Stimulated activated naive CD8-positive, alpha-beta T cell treated with anti-CD3 and anti-CD28 coated beads, Interleukin-15, Interleukin-2, amounts not matched to agents 100 U/mL and 50 U/mL, for 24 hours (primary cell): ENCODE measurements at regions not wholly inside any gene's neighbourhood (a gene's known extent, or its start where the extent isn't known, plus 50 kb on each side); places are given as distances from the start of the nearest gene placed in this dataset.
"Not testable (repeated sequence)": the region's sequence is repeated elsewhere in the genome, so short reads cannot be mapped to it uniquely, and the experiment has no call there.

Experiments used
- ATAC-seq: fragments of 150-1000 bp; cut with Tn5 transposase; one replicate; pipeline ENCODE4 v1.10.0; 2021
- DNase-seq: peaks from one replicate; pipeline ENCODE4 v3.0.0; 2021

DNA sequence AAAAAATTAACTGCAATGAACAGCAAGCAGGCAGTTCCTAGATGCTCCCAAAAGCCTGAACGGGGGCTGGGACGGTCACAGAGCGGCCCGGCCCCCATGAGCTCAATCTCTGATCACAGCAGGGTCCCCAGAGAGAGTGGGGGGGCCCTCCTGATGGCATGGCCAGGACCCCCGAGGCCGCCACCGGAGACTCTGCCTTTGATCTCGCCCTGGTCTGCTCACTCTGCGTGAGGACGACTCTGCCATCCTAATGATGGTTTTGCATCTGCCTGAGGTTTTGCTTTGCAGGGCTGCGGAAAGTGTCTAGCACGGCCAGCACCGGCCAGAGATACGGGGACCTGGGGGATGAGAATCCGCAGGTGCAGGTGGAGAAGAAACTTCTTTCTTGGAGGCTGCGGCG is 103.8 kb downstream of the SHOX start:
- DNase-seq: no peak

DNA sequence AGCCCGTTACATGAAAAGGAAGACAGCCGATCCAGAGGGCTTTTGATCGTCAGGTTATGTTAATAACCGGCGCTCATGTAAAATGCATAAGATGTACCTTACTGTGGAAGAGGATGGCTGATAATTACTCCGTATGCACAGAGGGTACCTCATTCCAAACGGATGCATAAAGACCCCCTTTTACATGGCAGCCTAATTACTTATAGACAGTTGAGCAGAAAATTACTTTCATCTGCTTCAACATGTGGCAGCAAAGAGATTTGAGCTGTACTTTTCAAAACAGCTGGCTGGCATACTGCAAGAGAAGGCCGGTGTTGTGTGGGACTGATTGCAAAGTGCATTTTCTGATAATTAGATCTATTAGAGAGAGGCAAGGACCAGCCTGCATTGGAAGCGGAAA is 103.4 kb downstream of the SHOX start:
- DNase-seq: no peak
- no peak for ATAC-seq

More for the DNA sequence above, 103.8 kb downstream of the SHOX start:
- no peak for ATAC-seq

DNA sequence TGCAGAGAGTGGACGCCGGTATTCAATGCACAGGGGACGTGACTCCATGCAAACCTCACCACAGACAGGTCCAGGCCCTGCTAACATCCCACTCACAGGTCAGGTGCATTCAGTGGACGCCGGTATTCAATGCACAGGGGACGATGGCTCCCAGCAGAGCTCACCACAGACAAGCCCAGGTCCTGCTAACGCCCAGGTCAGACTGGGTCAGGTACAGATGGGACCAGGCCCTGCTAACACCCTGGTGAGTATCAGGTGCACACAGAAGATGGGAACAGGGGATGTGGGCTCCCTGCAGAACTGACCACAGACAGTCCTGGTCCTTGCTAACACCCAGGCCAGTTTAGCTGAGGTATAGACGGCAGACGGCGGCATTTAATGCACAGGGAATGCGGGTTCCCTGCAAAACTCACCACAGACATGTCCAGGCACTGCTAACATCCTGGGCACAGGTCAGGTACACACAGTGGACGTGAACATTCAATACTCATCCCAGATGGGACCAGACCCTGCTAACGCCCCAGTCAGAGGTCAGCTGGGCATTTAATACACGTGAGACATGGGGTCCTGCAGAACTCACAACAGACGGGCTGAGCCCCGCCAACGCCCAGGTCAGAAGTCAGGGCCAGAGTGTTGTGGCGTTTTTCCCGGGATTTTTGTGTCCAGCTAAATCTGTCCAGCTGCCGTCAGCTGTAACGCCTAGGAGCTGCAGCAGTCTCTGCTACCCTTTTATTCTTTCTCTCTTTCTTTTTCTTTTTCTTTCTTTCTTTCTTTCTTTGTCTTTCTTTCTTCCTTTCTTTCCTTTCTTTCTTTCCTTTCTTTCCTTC is 99.2 kb downstream of the SHOX start:
- no peak for DNase-seq
- ATAC-seq: no peak

DNA sequence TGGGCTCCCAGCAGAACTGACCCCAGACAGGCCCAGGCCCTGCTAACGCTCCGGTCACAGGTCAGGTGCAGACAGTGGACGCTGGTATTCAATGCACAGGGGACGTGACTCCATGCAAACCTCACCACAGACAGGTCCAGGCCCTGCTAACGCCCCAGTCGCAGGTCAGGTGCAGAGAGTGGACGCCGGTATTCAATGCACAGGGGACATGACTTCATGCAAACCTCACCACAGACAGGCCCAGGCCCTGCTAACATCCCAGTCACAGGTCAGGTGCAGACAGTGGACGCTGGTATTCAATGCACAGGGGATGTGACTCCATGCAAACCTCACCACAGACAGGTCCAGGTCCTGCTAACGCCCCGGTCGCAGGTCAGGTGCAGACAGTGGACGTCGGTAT is 98.5 kb downstream of the SHOX start:
- not testable (repeated sequence) for ATAC-seq, DNase-seq

DNA sequence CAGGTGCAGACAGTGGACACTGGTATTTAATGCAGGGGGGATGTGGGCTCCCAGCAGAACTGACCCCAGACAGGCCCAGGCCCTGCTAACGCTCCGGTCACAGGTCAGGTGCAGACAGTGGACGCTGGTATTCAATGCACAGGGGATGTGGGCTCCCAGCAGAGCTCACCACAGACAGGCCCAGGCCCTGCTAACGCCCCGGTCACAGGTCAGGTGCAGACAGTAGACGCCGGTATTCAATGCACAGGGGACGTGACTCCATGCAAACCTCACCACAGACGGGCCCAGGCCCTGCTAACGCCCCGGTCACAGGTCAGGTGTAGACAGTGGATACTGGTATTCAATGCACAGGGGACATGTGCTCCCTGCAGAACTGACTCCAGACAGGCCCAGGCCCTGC is 98.0 kb downstream of the SHOX start:
- DNase-seq, ATAC-seq: not testable (repeated sequence)

DNA sequence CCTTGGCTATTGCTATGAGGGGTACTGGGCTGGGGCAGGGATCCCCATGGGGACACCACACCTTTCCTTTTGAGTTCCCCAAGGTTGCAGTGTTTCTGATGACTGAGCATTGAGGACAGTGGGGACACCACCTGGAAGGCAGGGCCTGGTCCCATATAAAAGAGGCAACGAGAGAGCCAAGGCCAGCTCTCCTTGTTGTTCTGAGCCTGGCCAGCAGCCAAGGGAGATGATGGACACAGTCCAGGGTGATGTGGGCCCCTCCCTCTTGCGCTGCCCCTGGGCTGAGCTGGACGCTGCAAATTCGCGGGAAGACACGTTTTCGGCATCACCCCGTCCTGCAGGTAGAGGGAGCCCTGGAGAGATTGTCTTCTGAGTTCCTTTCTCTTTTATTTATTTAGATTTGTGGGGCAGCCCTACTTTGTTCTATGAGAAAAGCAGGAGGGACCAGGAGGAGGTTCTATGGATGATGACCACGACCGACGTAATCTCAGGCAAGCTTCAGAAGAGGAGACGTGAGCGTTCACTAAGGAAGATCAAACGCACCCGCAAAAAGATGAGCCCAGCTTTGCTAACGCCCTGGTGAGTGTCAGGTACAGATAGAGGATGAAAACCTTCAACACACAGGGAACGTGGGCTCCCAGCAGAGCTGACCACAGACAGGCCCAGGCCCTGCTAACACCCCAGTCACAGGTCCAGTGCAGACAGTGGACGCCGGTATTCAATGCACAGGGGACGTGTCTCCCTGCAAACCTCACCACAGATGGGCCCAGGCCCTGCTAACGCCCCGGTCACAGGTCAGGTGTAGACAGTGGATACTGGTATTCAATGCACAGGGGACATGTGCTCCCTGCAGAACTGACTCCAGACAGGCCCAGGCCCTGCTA is 97.4 kb downstream of the SHOX start:
- ATAC-seq: no peak
- no peak for DNase-seq

DNA sequence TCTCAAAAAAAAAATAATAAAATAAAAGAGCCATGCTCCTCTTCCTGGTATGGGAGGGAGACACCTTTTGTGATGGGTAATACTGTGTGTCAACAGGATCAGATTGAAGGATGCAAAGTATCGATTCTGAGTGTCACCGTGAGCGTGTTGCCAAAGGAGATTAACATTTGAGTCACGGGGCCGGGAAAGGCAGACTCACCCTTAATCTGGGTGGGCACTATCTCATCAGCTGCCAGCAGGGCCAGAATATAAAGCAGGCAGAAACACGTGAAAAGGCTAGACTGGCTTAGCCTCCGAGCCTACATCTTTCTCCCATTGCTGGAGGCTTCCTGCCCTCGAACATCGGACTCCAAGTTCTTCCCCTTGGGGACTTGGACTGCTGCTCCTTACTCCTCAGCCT is 95.4 kb downstream of the SHOX start:
- no peak for DNase-seq
- no peak for ATAC-seq

DNA sequence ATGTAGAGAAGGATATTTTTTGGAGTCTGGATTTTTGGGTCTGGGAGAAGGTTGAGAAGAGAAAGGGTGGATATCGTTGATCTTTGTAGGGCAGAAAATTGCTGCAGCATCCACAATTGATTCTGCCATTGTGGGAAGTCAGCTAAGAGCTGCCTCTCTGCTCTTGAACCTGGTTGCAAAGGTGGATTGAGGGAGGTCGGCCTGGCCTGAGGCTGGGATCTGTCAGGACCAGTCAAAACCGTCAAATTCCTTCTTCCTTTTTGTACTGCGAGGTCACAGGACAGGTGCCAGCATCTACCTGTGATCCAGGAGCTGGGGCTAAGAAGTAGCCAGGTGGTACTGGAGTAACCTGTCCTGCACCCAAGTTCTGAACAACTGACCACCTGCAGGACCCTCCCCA is 93.7 kb downstream of the SHOX start:
- DNase-seq: no peak
- no peak for ATAC-seq

DNA sequence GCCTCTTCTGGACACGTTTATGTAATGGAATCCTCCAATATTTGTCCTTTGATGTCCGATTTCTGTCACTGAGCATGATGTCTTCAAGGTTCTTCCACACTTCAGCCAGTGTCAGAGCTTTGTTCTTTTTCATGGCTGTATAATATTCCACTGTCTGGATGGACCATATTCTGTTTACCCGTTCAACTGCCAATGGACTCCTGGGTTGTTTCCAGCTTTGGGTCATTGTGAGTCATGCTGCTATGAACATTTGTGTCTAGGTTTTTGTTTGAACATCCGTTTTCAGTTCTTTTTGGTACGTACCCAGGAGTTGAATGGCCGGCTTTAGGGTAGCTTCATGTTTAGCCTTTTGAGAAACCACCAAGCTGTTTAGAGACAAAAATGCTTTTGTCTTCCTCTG is 93.2 kb downstream of the SHOX start:
- no peak for ATAC-seq
- DNase-seq: no peak

DNA sequence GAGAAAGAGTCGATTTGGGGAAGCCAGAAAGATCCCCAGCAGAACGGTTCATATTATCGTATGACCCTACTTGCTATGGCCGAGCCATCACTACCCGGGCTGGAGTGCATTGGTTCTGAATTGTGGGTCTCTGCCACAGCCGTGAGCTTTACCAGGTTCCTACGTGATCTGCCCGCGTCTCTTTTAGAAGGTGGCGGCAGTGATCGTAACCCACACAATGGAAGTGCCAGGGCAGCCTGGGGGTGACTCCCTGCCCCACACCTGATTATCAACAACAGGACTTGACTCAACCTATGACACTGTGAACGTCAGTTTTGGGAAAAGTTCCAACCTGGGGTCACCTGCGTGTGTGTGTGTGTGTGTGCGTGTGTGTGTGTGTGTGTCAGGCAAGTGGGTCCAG is 90.8 kb downstream of the SHOX start:
- DNase-seq (no peak), ATAC-seq (no peak)

DNA sequence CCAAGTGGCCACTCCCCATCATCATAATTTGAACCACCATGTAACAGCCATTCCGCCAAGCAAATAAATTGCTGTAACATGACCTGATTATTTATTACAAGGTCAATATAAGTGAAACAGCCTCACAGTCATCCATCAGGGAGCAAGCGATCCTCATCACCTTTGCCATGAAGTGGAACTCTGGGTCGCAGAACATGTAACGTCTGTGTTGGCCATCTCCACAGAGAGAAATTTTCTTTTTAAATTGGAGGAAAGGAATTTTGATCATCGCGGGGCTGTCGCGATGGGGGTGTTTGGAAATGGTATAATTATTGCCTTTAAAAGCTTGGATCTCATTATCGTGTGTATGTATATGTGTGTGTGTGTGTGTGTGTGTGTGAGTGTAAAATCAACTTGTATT is 90.2 kb downstream of the SHOX start:
- ATAC-seq (no peak), DNase-seq (no peak)

DNA sequence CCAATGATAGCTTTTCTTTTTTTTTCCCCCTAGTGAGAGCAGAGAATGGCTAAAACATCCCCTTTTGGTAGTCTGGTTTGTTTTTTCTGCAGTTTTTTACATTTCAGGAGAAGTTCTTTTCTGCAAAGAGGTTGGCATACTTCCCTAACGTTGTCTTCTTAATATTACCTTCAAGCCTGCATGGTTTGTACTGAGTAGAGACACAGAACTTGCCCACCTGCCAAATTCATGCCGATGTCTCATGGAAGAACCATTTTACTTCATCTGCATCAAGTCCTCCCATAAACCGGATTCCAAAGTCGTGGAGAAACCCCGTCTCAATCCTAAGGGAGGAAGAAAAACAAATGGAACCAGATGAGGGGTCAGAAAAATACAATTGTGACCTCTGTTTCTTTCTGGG is 89.7 kb downstream of the SHOX start:
- ATAC-seq (no peak), DNase-seq (no peak)

DNA sequence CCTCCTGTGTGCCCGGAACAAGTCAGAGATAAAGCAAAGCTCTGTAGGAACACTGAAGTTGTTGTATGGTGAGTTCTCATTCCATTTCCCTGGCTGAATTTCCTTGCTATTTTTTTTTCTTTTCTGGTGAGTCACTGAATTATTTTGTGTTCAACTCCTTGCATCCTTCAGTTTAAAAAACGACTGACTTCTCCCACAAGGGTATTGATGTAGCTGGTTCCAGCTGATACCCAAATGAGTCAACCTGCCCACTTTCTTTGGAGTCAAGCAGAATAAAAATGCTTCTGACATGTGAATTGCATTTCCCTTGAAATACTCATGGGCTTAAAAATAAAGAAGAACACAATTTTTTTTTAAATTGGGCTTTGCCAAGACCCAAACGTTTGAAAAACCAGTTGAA is 85.5 kb downstream of the SHOX start:
- no peak for DNase-seq
- ATAC-seq: no peak

DNA sequence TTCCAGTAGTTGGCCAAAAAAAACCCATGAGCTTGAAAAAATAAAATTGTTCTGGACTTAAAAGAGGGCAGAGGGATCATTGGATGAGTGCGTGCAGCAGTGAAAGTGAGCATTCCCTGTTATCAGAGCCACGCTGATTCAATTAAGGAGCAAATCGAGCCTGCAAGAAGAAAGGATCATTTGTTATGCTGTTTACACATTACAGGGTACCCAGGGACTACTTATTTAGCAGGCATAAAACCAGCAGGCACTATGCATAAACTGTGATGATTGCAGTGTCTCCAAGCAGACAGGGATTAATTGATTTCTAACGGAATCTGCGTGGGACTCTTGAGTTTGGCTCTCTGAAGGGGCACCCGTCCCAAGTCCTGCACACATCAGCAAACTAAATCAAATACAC is 83.5 kb downstream of the SHOX start:
- ATAC-seq (no peak), DNase-seq (no peak)
